Esophagus squamous epithelium (tissue), 5 donors: ENCODE measurements at regions not wholly inside any gene's neighbourhood (a gene's known extent, or its start where the extent isn't known, plus 50 kb on each side); places are given as distances from the start of the nearest gene placed in this dataset.

Source experiments
- DNase-seq: peaks from one replicate; lab custom pipeline; 2025; lab: John Stamatoyannopoulos, UW
- H3K27ac ChIP-seq, 4 donors: fragments of 200-600 bp; sonication (generic); one replicate each; pipeline ENCODE4 v1.5.1; 2016 to 2019; ENCODE audit warnings: mild to moderate bottlenecking in 1 of 4
- H3K27me3 ChIP-seq, 4 donors: fragments of 200-600 bp; sonication (generic); 1 replicate in 3 of 4; 2 replicates in 1 of 4; pipeline versions ENCODE4 v1.5.1 to v1.6.0; 2017 to 2021; ENCODE audit warnings: antibody characterized with exemption in 1 of 4
- H3K36me3 ChIP-seq, 3 donors: fragments of 200-600 bp; sonication (generic); one replicate each; pipeline ENCODE4 v1.5.1; 2016 to 2019
- H3K4me1 ChIP-seq, 3 donors: fragments of 200-600 bp; sonication (generic); one replicate each; pipeline ENCODE4 v1.5.1; 2017 to 2019
- H3K4me3 ChIP-seq, 4 donors: fragments of 200-600 bp; sonication (generic); 1 replicate in 3 of 4; 2 replicates in 1 of 4; pipeline ENCODE4 v1.5.1; 2016 to 2019; ENCODE audit warnings: mild to moderate bottlenecking in 2 of 4, moderate library complexity in 1 of 4
- H3K9me3 ChIP-seq, 3 donors: fragments of 200-600 bp; sonication (generic); one replicate each; pipeline ENCODE4 v1.5.1; 2016 to 2019
- POLR2A ChIP-seq, 4 donors: fragments of 450-650 bp; IDR thresholded peaks; one replicate each; pipeline ENCODE4 v1.6.1; 2017; ENCODE audit warnings: antibody characterized with exemption in 4 of 4, mild to moderate bottlenecking in 4 of 4, moderate library complexity in 3 of 4
- WGBS, 2 donors: methylation state at CpG; one replicate each; pipeline ENCODE4 v1.1.5; 2018; 5-methylcytosine and 5-hydroxymethylcytosine counted together
- intact Hi-C: fragments of 100-400 bp; cut with DNase I; formaldehyde crosslinking; loops from one replicate; pipeline ENCODE4 v1.15.0; 2022
- TF ChIP-seq, protein P1 (sequence below), 6 experiments: fragments of 450-650 bp in 4 of 6; fragments of 200-600 bp in 2 of 6; sonication (generic) in 2 of 6; IDR thresholded peaks; one replicate each; pipeline ENCODE4 v1.5.1; 2016 to 2019; ENCODE audit warnings: antibody characterized with exemption in 6 of 6, mild to moderate bottlenecking in 4 of 6, moderate library complexity in 4 of 6
- donor health status: DM: yes; HTN: yes; CAD: no.

- intact Hi-C loops: no loop called here
- Histone ChIP-seq H3K4me3 (no peak overlapping the region), H3K27ac (no peak overlapping the region), H3K27me3 (no peaks in the 10 kb centered on the region), H3K36me3 (no peaks in the 10 kb centered on the region), H3K9me3 (peaks cover 0 to 9% (median 8%) of the 10 kb centered on the region in 3 donors), H3K4me1 (peaks cover 0 to 19% (median 2%) of the 10 kb centered on the region in 3 donors)
- no peak for DNase-seq
- WGBS, 2 donors: 92 to 100% methylated on average over 1 of the region's 1 CpG
- no peak for TF ChIP-seq POLR2A (IDR thresholded peaks at IDR 0.05)
- TF ChIP-seq, protein P1, sequence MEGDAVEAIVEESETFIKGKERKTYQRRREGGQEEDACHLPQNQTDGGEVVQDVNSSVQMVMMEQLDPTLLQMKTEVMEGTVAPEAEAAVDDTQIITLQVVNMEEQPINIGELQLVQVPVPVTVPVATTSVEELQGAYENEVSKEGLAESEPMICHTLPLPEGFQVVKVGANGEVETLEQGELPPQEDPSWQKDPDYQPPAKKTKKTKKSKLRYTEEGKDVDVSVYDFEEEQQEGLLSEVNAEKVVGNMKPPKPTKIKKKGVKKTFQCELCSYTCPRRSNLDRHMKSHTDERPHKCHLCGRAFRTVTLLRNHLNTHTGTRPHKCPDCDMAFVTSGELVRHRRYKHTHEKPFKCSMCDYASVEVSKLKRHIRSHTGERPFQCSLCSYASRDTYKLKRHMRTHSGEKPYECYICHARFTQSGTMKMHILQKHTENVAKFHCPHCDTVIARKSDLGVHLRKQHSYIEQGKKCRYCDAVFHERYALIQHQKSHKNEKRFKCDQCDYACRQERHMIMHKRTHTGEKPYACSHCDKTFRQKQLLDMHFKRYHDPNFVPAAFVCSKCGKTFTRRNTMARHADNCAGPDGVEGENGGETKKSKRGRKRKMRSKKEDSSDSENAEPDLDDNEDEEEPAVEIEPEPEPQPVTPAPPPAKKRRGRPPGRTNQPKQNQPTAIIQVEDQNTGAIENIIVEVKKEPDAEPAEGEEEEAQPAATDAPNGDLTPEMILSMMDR (IDR thresholded peaks at IDR 0.05): no peak
Observed at GRCh38 chr1:182137546-182137945, 76.0 kb upstream of the ZNF648 start.

DNA sequence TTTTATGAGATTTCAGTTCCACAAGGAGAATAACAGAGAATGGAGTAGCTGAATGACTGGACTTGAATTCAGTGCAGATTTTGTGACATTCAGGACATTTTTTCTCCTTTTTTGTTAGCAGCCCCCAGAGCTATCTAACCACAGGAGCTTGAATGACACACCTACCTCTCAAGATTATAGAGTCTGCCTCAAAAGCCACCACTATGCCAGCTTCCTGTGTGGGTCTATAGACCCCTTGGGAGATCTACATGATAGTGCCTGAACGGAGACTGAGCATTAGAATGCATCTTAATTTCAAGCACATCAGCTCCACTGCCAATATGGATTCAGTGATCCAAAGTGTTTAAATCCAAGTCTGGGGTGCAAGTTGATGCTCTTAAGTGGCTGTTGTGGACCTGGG, 74.4 kb upstream of the ZNF648 start:
- TF ChIP-seq POLR2A (IDR thresholded peaks at IDR 0.05): no peak
- TF ChIP-seq, protein P1 (IDR thresholded peaks at IDR 0.05): no peak
- Histone ChIP-seq H3K4me3 (no peak overlapping the region), H3K36me3 (no peaks in the 10 kb centered on the region), H3K27ac (no peak overlapping the region), H3K9me3 (peaks cover 0 to 9% (median 8%) of the 10 kb centered on the region in 3 donors), H3K27me3 (no peaks in the 10 kb centered on the region), H3K4me1 (peaks cover 0 to 5% (median under 1%) of the 10 kb centered on the region in 3 donors)
- WGBS, 2 donors: 78 to 100% methylated on average over 1 of the region's 1 CpG
- no peak for DNase-seq
- intact Hi-C loops: no loop called here

DNA sequence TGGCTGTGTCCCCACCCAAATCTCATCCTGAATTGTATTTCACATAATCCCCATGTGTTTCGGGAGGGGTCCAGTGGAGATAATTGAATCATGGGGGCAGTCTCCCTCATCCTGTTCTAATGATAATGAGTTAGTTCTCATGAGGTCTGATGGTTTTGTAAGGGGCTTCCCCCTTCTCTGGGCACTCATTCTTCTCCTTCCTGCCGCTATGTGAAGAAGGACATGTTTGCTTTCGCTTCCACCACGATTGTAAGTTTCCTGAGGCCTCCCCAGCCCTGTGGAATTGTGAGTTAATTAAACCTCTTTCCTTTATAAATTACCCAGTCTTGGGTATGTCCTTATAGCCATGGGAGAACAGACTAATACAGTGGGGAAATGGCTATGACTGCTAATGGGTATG, 72.7 kb upstream of the ZNF648 start:
- Histone ChIP-seq H3K9me3 (peaks cover 0 to 9% (median 8%) of the 10 kb centered on the region in 3 donors), H3K36me3 (no peaks in the 10 kb centered on the region), H3K27ac (no peak overlapping the region), H3K4me1 (peaks cover 0 to 12% (median 9%) of the 10 kb centered on the region in 3 donors), H3K27me3 (no peaks in the 10 kb centered on the region), H3K4me3 (no peak overlapping the region)
- 87 to 94% methylated on average over 3 to 4 of the region's 4 CpGs for WGBS, 2 donors
- intact Hi-C loops: no loop called here
- DNase-seq: no peak
- TF ChIP-seq, protein P1 (IDR thresholded peaks at IDR 0.05): no peak
- TF ChIP-seq POLR2A (IDR thresholded peaks at IDR 0.05): no peak

DNA sequence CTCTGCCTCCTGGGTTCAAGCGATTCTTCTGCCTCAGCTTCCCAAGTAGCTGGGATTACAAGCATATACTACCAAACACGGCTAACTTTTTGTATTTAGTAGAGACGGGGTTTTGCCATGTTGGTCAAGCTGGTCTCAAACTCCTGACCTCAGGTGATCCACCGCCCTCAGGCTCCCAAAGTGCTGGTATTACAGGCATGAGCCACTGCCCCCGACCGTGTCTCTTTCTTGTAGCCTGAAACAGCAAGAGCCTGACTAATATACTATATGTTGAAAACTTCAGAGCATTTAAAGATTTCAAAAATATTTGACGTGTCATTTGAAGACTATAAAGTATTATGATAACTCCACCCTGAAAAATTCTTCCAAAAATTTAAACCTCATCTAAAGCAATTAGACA, 71.7 kb upstream of the ZNF648 start:
- H3K36me3 ChIP-seq: no peaks in the 10 kb centered on the region
- no peak overlapping the region for H3K4me3 ChIP-seq
- intact Hi-C loops: no loop called here
- H3K4me1 ChIP-seq: peaks cover 0 to 16% (median 12%) of the 10 kb centered on the region in 3 donors
- H3K27ac ChIP-seq: no peak overlapping the region
- no peak for TF ChIP-seq POLR2A (IDR thresholded peaks at IDR 0.05)
- TF ChIP-seq, protein P1 (IDR thresholded peaks at IDR 0.05): no peak
- H3K9me3 ChIP-seq: peaks cover 0 to 9% (median 8%) of the 10 kb centered on the region in 3 donors
- DNase-seq: no peak
- WGBS, 2 donors: 89% methylated on average over 7 of the region's 7 CpGs
- no peaks in the 10 kb centered on the region for H3K27me3 ChIP-seq

- Histone ChIP-seq H3K27me3 (no peaks in the 10 kb centered on the region), H3K27ac (peak overlapping the region in 3 of 4 donors; percentile 22 to 34 (median 27)), H3K36me3 (no peaks in the 10 kb centered on the region), H3K9me3 (peaks cover 0 to 7% (median 6%) of the 10 kb centered on the region in 3 donors), H3K4me1 (peaks cover 0 to 16% (median 12%) of the 10 kb centered on the region in 3 donors), H3K4me3 (no peak overlapping the region)
- intact Hi-C loops: no loop called here
- DNase-seq: no peak
- TF ChIP-seq, protein P1 (IDR thresholded peaks at IDR 0.05): no peak
- TF ChIP-seq POLR2A (IDR thresholded peaks at IDR 0.05): no peak
- WGBS, 2 donors: 60 to 62% methylated on average over 1 to 9 of the region's 9 CpGs
Observed at GRCh38 chr1:182129398-182129797, 67.9 kb upstream of the ZNF648 start.
